HT-29 (cell line): ENCODE measurements at regions not wholly inside any gene's neighbourhood (a gene's known extent, or its start where the extent isn't known, plus 50 kb on each side); places are given as distances from the start of the nearest gene placed in this dataset.

ENCODE experiments used
- DNase-seq: peaks from one replicate; pipeline ENCODE4 v3.0.0-alpha.2; 2015; ENCODE audit warnings: low spot score

DNA sequence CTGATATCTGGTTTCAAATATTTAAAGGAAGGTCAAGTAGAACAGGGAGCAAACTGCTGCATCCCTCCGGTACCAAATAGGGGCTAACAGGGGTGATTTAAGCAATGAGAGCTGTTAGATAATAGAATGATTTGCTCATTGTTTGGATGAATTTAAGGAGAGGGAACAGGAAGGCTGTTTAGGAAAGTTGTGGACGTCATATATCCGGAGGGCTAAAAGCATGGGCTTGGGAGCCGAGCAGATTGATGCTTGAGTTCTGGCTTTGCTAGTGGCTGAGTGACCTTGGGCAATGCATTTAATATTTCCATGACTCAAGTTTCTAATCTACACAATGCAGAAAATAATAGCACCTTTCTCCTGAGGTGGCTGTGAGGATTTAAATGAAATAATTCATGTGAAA is 85.4 kb upstream of the RPS23 start:
- DNase-seq = no peak

DNA sequence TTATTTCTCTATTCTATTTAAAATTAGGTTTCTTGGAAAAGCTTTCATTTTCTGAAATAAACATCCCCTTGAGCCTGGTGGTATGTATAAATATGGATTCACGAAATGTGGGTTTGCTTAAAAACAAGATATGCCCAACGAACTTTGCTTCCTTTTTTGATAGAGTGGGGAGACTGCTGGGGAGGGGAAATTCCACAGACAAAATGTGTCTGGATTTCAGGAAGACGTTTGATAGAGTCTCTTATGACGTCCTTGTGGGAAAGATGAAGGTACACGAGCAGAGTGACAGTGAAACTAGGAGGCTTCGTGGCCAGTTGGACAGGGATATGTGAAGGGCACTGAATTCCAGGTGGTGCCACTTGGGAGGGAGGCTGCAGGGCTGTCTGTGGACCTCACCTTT is 84.5 kb upstream of the RPS23 start:
- DNase-seq = no peak

DNA sequence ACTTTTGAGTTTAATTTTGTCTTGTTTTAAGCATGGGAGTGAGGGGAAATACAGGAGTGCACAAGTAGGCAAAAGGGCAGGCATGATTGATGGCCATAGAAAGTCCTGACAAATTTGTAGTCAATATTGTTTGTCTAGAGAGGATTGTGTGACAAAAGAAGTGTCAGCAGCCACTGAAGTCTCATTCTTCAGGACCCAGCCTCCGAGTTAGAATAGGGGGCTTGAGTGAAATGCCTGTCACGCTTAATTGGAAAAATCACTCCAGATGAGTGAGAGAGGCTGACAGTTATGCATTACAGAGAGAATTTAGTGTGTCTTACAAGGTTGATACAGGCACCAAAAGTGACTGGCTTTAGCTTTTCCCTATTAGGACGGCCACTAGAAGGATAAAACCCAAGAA is 81.9 kb upstream of the RPS23 start:
- no peak for DNase-seq

DNA sequence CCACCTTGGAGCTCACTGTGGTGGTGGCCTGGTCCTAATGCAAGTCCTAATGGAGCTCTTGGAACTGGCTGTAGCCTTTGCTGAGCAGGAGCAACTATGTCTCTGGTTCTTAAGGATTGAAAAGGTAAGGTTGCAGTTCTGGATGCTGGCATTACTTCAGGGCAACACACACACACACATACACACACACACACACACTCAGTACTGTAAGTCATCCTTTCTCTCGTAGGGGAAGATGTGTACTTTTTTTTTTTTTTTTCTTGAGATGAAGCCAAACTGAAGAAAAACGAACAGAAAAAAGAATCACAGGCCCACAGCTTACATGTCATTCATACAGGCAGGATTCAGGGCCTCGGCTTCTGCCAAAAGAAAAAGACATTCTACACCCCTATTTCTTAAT is 81.1 kb upstream of the RPS23 start:
- no peak for DNase-seq

DNA sequence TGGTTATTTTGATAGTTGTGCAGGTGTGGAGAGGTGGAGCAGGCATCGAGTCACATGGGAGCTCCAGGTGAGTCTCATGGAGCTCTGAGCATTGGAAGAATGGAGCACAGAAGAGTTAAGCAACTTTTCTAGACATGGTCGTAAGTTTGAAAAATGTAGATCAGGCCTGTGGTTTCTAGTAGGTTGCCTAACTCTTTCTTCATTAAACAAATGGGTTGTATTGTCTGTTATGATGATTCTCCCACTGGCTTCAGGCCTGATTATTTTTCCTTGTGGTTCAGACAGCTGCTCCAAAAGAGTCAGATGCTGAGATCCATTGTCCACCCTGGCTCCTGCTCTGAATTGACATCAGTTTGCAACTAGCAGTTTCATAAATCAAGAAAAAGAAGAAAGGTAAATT is 80.3 kb upstream of the RPS23 start:
- DNase-seq = no peak

- peak; percentile 74 for DNase-seq
Observed at GRCh38 chr5:82356808-82357671, 78.9 kb upstream of the RPS23 start.

DNA sequence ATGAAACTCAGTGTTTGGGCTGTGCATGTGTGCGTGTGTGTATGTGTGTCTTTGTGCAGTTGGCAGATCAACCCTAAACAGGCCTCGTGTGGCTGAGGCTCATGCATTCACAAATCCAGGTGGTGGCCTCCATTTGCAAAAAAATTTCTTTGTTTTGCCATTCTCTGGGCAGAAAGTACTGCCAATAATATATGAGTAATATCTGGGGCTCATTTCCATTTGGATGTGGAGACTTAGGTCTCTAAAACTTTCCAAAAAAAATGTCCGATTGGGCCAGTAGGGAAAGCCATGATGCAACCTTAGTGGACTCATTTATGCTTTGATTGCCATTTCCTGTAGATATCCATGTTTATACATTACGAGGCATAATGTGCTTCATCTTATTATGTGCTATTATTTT is 77.9 kb upstream of the RPS23 start:
- no peak for DNase-seq

GRCh38 chr5:82355496-82355895 is 77.3 kb upstream of the RPS23 start:
- no peak for DNase-seq

- no peak for DNase-seq
Observed at GRCh38 chr5:82355053-82355452, 76.9 kb upstream of the RPS23 start.

DNA sequence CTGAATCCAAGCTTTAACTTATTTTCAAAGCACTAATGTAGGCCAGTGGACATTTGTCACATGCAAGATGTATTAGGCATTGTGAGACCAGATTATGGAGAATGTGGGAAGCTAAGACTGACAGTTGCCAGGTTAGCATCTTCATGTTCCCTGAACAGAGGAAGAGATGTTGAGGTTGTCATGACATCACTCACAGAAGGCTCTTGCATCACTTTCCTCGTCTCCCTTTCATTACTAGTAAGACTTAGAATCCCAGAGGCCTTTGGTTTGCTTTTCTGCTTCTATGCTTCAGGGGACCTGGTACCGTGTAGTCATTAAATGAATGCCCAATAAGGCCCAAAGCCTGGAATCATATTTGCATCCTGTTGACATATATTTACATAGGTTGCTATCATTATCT is 76.4 kb upstream of the RPS23 start:
- DNase-seq = no peak

GRCh38 chr5:82353522-82353921 is 75.4 kb upstream of the RPS23 start:
- DNase-seq = no peak

GRCh38 chr5:82352146-82352791 is 74.1 kb upstream of the RPS23 start:
- DNase-seq = peak; percentile 43

DNA sequence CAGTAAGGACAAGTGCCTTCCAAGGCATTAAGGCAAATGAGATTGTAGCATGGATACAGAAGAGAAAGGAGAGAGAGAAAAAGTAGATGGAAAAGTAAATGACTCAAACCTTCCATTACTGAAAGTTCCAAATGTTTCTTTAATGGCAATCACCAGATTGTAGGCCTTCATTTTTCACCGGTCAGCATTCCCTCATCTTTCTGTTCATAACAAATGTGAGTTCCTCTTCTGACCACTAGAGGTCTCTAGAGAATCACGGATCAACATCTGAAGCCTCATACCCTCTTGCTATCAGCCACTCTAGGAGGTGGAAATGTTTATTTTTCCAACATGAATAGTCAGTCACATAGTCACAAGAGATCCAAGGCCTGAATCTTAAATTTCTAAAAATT is 73.6 kb upstream of the RPS23 start:
- DNase-seq = peak; percentile 85

- DNase-seq = no peak
Observed at GRCh38 chr5:82351297-82351696, 73.1 kb upstream of the RPS23 start.

GRCh38 chr5:82349652-82350051 is 71.5 kb upstream of the RPS23 start:
- peak; percentile 38 for DNase-seq

GRCh38 chr5:82348784-82349425 is 70.8 kb upstream of the RPS23 start:
- no peak for DNase-seq

- no peak for DNase-seq
Observed at GRCh38 chr5:82347201-82347865, 69.2 kb upstream of the RPS23 start.

DNA sequence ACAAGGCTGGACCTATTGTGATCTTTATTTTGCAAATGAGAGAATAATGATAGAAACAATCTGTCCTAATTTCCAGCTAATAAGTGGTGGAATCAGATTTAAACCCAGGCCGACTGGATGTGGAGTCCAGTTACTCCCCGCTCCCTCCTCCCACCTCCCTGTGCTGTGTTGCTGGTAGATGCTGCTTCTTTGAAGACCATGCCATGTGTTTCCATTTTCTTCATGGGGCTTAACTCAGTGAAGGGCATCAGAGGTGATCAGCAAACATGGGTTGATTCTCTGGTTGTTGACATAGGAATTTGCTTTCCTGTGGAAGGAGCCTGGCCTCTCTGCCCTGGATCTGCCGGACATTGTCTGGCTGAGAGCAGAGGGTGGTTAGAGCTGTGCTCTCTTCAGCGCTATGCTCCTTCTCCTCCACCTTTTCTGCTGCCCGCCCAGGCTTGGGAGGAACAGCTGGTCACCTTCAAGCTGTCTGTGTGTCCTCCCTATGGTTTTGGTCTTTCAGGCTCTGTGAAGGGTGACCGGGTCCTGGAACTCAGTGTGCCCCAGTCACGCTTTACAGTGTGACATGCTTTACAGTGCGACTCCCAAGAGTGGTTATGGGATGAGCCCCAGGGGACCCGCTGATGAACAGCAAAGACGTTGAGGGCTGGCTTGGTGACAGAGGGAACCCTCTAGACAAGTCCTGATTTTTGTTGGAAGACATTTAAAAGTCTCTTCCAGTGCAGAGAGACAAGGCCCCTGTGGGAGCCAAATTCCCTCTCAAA is 68.4 kb upstream of the RPS23 start:
- DNase-seq = no peak

DNA sequence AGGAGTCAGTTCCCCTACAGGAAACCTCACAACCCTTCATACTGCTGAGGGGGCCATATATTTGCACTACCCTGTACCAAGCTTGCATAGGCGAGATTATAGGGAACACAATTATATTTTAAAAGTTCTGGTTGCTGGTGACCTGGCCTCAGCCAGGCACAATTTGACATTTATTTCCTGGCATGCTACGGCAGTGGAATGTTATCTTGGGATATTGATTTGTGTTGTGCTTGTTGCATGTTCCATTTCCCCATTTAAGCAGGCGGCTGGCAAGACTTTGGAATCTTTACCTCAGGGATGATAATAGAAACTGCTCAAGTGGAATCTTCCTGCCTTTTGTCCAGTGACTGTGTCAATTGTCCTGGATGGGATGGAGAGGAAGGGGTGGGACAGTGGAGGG is 67.0 kb upstream of the RPS23 start:
- no peak for DNase-seq

DNA sequence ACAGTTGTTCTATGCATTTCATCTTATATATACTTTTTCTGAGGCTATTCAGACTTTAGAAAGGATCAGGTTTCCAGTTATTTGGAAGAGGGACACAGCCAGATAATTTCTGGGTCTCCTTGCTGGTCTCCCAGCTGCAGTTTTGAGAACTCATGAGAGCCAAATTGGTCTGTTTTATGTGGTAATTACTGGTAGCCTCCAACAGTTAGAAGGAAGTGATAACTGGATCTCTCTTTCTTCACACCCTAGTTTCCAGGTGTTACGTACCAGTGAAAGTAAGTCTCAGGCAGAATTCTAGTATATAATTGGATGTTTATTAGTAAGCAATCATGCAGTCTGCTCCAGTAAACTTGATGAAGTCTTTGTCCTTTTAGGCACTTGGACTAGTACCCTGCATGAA is 63.2 kb upstream of the RPS23 start:
- no peak for DNase-seq

GRCh38 chr5:82340799-82341198 is 62.6 kb upstream of the RPS23 start:
- DNase-seq = no peak

- no peak for DNase-seq
Observed at GRCh38 chr5:82339792-82340191, 61.6 kb upstream of the RPS23 start.
